NAMALWA (cell line): ENCODE measurements at regions not wholly inside any gene's neighbourhood (a gene's known extent, or its start where the extent isn't known, plus 50 kb on each side); places are given as distances from the start of the nearest gene placed in this dataset.
A peak's percentile ranks its signal among the peaks of the same experiment; 100 is the strongest.
"Not testable (repeated sequence)": the region's sequence is repeated elsewhere in the genome, so short reads cannot be mapped to it uniquely, and the experiment has no call there.

Source experiments
- DNase-seq: peaks from one replicate; pipeline ENCODE4 v3.0.0-alpha.2; 2015; ENCODE audit warnings: low spot score

- no peak for DNase-seq
Observed at GRCh38 chr6:147977851-147978465, 364.7 kb upstream of the SASH1 start.

GRCh38 chr6:147979966-147980365, 362.7 kb upstream of the SASH1 start:
- DNase-seq, result no peak

GRCh38 chr6:147983581-147984366, 358.9 kb upstream of the SASH1 start:
- DNase-seq, result no peak

GRCh38 chr6:147986846-147987245, 355.8 kb upstream of the SASH1 start:
- no peak for DNase-seq

- no peak for DNase-seq
Observed at GRCh38 chr6:147990159-147990558, 352.5 kb upstream of the SASH1 start.

GRCh38 chr6:147991961-147992360, 350.7 kb upstream of the SASH1 start:
- DNase-seq, result no peak

- peak; percentile 28 for DNase-seq
Observed at GRCh38 chr6:147999001-147999540, 343.6 kb upstream of the SASH1 start.

- DNase-seq, result no peak
Observed at GRCh38 chr6:148001844-148002642, 340.6 kb upstream of the SASH1 start.

GRCh38 chr6:148004651-148005050, 338.0 kb upstream of the SASH1 start:
- no peak for DNase-seq

GRCh38 chr6:148005806-148006205, 336.8 kb upstream of the SASH1 start:
- no peak for DNase-seq

- not testable (repeated sequence) for DNase-seq
Observed at GRCh38 chr6:148010516-148010915, 332.1 kb upstream of the SASH1 start.

- DNase-seq, result no peak
Observed at GRCh38 chr6:148016013-148016412, 326.6 kb upstream of the SASH1 start.

- no peak for DNase-seq
Observed at GRCh38 chr6:148021165-148021564, 321.5 kb upstream of the SASH1 start.

GRCh38 chr6:148021699-148022098, 320.9 kb upstream of the SASH1 start:
- DNase-seq, result no peak

GRCh38 chr6:148022279-148022678, 320.4 kb upstream of the SASH1 start:
- DNase-seq, result not testable (repeated sequence)

GRCh38 chr6:148027201-148027600, 315.4 kb upstream of the SASH1 start:
- DNase-seq, result no peak

- DNase-seq, result no peak
Observed at GRCh38 chr6:148035806-148036390, 306.7 kb upstream of the SASH1 start.

GRCh38 chr6:148037496-148037895, 305.1 kb upstream of the SASH1 start:
- DNase-seq, result no peak

GRCh38 chr6:148041546-148041945, 301.1 kb upstream of the SASH1 start:
- DNase-seq, result no peak

- DNase-seq, result no peak
Observed at GRCh38 chr6:148042536-148042935, 300.1 kb upstream of the SASH1 start.

- DNase-seq, result no peak
Observed at GRCh38 chr6:148044261-148044751, 298.3 kb upstream of the SASH1 start.

- no peak for DNase-seq
Observed at GRCh38 chr6:148044921-148045320, 297.7 kb upstream of the SASH1 start.
